Hematopoietic multipotent progenitor cell treated with erythropoietin and hydrocortisone succinate and interleukin-3 and kit ligand, for 4 days (in vitro differentiated cells): ENCODE measurements at regions not wholly inside any gene's neighbourhood (a gene's known extent, or its start where the extent isn't known, plus 50 kb on each side); places are given as distances from the start of the nearest gene placed in this dataset.
"Not testable (repeated sequence)": the region's sequence is repeated elsewhere in the genome, so short reads cannot be mapped to it uniquely, and the experiment has no call there.

Experiments used
- DNase-seq: peaks from one replicate; pipeline ENCODE4 v3.0.0-alpha.2; 2015

DNA sequence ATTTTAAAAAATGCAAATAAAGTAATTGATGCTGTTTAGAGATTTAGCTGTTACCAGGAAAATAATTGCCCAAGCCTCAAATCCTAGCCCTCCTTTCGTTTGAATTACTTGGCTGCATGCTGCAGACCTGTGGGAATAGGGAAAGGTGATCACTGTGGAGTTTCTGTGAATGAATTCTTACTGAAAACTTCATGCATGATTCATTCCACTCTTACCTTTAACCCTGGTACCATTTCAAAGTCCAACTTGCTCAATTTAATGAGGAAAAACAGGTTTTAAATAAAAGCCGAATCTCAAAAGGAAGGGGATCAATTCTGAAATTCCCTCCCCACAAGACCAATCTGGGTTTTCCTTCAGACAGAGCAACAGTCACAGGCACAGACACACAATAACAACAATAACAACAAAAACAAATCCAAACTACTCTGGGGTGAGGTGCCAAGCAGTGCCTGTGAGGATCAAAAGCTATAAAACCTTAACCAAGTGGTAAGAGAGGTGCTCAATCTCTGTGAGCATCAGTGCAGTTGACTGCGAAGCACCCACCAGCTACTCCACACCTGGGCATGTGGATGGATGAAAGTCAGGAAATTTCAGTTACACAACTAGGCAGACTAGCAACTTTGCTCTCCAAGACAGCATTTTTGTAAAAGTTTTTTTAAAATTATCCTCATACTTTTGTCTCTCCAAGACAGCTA is 200.8 kb downstream of the CNTN3 start:
- DNase-seq, result no peak

DNA sequence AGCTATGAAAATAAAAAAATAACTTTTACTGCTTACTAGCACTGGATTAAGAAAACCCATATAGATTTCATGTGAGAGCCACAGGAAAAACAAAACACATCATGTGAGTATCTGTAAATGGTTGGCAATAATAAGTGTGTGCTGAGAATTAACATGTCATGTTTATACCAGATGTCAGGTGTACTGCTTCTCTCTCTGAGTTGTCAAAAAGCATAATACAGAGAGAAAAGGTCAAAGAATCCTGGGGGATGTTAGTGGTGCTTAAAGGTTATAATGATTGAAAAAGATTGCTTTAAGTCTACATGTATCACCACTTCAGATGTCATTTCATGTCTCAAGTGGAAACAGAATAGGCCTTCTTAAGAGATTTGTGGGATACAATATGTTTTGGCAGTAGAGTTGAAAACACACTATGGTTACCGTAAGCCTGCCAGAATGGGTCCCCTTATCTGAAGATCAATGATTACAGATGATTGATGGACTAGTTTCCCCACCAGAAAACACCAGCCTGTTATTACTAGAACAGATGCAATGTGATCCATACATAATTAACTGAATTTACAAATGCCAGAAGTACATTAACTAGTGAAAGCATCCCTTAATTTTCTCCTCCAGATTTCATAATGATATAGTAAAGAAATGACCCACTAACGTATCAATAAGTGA is 204.1 kb downstream of the CNTN3 start:
- DNase-seq, result no peak

DNA sequence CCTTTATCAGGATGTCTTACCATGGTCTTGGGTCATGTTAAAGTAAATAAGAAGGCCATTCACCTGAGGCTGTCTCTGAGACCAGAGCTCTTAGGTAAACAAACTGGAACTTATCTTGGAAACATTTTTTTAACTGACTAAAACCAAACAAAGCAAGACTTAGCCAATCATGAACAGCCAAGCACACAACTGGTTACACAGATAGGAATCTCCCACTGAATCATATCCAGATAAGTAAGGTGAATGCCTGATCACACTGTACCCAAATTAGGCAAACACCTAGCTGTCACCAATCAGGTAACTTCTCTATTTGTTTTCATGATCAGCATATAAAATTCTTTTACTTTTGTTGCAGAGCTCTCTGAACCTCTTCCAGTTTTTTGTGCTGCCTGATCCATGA is 205.4 kb downstream of the CNTN3 start:
- no peak for DNase-seq

DNA sequence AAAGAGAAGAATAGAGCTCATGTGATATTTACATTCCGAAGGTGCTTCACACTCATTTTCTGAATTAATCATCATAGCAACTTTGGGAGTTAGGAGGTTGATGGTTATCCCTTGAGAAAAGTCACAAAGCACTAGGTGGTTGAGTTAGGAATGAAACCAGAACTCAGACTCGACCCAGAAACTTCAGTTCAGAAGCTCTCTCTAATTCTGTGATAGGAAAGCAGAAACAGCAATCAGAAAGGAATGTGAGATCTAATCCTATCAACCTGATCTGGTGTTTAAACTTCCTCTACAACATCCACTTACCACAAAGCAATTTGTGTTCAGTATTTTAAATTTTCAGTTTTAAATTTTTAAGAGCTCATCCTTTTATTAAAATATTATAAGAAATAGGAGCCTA is 211.2 kb downstream of the CNTN3 start:
- no peak for DNase-seq

DNA sequence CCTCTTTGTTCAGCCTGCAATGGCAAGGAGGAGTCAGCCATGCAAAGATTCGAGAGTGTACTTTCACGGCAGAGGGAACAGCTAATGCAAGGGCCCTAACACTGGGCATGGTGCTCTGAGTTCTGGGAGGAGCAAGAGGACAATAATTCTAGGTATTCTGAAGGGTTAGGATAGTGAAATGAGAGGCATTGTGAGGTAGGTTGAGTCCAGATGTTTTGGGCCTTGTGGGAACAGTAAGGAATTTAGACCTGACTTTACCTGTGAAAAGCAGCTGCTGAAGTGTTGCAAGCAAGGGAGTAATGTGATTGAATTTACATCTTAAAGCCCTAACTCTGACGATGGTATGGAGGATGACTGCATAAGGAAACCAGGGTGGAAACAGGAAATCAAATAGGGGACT is 211.6 kb downstream of the CNTN3 start:
- DNase-seq, result no peak

DNA sequence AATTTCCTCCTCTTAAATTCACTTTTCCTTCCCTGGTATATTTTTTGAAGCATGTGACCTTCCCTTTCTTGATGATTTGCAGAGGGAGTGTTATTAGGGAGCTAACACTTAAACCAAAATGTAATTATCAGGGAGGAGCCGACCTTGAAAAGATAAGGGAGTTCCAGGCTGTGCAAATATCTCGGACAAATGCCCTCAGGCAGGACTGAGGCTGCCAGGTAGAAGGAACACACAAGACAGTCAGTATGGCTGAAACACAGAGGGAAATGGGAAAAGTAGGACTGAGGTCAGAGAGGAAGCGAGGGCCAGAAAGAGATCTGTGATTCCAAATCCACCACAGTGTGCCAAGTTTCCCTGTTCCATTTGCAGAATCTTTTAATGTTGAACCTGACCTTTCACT is 221.0 kb downstream of the CNTN3 start:
- DNase-seq, result no peak

DNA sequence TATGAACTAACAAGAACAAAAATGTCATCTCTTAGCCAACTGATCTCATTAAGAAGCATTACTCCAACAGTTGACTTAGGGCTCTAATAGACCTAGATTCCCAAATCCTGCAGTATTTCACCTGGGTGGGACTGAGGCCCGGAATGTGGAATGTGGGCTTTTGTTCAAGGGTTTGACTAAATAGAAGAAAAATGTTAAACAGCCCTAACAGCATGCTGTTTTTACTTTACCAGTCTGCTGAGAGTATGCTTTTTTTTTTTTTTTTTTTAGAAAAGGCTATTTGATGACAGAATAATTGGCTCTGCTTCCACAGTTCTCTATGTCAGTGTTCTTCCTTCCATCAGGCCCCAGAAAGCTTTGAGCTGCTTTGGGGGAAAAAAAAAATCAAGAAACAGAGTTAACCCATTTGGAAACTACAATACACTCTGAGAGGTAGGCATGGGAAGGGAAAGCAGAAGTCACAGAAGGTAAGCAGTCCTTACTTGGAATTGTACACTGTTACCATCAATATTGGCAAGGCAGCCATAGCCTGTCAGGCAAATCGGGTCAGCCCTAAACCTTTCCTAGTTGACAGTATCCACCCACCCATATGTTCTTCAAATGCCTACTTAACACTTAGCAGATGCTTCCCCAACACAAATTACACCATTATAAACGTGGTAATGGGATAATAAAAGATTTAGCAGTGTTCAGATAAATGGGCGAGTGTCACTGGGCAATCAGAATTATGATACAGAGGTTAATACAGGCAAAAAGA is 224.2 kb downstream of the CNTN3 start:
- DNase-seq, result no peak

DNA sequence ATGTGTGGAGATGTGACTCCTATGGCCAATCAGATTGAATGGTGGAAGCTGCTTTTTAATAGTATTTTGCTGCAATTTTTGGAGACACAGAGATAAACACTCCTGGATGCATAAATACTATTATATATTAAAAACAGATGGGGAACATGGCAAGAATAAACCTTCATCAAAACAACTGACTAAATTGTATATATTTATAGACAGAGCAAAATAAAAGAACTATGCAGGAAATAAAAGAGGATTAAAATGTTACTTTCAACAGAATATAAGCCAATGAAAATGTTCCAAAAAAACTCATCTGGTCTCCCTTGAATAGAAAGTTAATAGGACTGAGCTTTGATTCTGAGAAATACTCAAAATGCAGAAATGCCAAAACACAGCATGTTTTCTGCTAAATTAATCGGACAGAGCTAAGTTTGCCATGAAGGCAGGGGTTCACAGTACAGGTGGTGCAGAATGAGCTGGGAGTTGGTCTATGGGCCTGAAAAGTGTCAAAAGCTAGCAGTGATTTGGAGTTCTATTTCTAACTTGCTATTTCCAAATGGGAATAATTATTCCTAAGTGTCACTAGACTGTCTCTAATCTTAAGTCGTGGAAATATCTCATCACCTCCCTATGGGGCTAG is 227.2 kb downstream of the CNTN3 start:
- DNase-seq, result no peak

DNA sequence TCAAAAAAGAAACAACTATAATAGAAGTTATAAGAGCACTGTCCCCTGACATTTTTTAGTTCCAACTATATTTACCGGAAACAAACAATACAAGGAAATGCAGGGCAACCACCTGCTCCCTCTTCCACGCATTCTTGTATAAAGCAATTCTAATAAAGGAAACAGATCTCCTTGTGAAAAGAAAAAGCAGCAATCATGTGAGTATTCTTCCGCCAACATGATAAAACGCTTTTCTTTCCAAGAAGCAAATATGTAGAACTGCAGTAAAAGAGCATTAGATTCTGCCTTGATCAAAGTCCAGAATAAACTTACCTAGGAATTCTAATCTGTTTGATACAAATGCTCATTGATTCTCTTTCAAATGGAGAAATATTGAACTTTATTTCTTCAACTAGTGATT is 230.3 kb downstream of the CNTN3 start:
- no peak for DNase-seq

DNA sequence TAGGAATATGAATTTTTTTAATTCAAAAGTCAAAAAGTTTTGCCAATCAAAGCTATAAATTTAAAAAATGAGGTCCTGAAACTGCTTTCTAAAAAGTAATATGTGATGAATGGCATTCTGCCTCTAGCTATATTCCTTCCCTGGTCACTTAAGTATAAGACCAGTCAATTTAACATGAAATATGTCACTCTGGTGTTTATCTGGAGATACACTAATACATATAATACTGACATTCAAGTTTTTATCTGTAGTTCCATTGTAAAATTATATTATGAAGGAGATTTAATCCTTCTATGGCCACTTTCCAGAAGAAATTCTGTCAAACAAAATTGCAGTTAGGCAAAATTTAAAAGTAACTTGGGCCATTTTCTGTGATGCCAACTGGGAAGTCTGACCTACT is 236.8 kb downstream of the CNTN3 start:
- no peak for DNase-seq

DNA sequence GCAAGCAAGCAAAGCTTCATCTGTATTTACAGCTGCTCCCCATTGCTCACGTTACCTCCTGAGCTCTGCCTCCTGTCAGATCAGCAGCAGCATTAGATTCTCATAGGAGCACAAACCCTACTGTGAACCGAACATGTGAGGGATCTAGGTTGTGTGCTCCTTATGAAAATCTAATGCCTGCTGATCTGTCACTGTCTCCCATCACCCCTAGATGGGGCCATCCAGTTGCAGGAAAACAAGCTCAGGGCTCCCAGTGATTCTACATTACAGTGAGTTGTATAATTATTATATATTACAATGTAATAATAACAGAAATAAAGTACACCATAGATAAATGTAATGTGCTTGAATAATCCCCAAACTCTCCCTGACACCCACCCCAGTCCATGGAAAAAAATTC is 238.1 kb downstream of the CNTN3 start:
- not testable (repeated sequence) for DNase-seq

DNA sequence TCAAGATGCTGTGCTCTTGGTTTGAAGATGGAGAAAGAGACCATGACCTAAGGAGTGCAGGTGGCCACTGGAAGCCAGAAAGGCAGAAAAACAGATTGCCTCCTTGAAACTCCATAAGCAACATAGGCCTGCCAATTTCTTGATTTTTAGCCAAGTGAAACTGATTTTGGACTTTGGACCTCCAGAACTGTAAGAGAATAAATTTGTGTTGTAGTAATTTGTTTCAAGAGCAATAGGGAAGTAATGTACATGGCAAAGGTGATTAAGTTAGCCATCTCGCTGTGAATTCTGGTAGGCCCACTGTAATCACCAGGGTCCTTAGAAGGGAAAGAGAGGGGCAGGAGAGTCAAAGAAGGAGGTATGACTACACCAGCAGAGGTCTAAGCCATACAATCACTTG is 238.8 kb downstream of the CNTN3 start:
- DNase-seq, result no peak

DNA sequence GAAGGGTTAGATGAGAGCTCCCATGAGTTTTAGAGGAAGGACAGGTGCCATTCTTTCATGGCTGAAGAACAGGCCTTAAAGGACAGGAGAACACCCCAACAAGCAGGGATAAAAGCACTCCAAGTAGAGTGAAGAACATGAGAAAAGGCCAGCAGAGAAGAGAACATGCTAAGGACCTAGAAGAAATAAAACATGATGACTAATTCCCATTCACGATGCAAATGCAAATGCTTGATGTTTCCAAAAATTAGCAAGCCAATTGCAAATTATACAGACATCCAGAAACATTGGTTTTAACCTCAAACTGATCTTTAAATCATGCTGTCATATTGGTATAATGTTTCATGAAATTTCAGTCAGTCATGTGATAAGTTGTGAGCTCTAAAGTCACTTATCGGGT is 241.7 kb downstream of the CNTN3 start:
- DNase-seq, result no peak

DNA sequence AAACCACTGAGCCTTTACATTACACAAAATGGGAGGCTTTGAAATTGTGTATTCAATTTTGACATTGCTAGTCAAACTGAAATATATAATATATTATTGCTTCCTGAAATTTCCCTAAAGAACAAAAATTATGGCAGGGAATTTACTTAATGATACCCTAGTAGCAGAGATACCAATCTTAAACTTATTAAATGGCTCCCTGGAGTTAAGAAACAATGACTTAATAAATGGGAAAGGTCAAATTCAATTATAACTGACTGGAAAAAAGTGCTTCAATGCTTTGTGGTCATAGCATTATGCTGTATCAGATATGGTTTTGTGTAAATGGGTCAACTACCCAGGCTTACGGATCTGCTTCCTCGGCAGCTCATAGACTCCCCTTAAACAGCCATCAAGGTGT is 244.1 kb downstream of the CNTN3 start:
- DNase-seq, result no peak

DNA sequence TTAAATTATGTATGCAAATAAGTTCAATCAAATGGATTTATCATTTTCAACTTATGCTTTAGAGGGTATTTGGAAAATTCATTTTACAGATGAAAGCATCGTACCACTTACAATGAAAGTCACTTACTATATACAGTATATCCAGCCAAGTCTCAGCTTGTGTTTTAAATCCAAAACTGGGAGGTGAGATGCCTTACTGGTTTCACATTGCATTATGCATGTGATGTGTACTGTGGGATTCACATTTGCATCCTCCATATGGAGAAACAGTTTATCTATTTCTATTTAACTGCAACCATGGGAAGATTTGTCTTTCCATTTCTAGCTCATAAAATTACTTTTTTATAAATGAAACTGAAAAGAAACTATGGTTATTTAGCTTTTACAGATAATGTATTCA is 248.1 kb downstream of the CNTN3 start:
- DNase-seq, result no peak

DNA sequence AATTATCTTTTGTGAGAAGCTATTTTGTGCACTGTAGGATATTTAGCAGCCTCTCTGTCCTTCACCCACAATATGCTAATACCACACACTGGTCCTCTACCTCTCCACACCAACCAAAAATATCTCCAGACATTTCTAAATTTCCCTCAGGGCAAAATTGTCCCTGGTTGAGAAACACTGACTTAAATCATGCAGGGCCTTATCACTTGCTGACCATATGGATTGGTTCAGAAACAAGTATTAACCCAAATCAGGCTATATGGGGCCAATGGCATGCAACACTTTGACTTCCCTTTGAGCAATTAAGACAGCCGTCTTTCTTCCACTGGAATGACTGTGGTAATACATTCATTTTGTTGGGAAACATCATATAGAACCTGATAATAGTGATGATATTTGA is 251.1 kb downstream of the CNTN3 start:
- DNase-seq, result no peak

DNA sequence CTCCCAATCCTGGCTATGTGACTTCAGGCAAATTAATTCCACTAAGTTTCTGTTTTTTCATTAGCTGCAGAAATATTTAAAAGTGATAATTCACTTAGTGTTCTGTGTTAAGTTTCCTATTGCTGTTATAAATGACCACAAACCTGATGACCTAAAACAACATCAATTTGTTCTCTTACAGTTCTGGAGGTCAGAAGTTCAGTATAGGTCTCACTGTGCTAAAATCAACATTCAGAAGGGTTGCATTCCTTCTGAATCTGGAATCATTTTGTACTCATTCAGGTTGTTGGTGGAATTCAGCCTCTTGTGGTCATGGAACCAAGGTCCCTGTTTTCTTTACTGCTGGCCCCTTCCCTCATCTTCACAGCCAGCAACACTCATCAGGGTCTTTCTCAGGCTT is 254.1 kb downstream of the CNTN3 start:
- DNase-seq, result no peak

DNA sequence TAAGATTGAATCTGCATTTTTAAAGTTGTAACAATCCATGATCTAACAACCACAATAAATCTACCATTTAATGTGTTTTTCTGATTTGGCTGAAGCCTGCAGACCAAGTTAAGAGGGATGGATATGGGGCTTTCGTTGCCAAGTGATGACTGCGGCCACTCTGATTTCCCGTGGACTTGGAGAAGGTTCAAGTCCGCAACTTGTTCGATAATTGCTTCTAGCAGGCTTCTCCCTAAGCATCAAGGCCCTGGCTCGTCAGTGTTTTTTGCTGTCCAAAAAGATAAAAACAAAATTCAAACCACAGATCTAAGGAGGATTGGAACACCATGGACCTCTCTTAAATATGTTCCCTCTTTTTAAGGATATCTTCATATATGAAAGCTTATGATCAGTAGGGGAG is 256.6 kb downstream of the CNTN3 start:
- DNase-seq, result no peak

DNA sequence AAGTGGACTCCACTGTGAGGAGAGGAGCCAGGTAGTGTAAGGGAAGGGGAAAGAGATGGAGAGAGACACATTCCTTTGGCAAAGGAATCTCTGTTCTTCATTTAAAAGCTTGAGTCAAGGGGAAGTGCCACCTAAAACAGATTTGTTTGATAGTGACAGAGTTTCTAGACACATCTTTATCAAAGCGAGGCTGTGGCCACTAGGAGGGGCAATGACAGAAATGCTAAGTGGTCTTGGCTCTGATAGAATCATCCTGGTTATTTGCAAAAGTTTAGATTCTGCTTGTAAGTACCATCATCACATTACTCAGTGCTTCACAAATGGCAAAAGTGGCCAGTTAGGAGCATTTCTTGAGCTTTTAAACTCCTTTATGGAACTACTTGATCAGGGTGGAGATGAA is 261.4 kb downstream of the CNTN3 start:
- no peak for DNase-seq

DNA sequence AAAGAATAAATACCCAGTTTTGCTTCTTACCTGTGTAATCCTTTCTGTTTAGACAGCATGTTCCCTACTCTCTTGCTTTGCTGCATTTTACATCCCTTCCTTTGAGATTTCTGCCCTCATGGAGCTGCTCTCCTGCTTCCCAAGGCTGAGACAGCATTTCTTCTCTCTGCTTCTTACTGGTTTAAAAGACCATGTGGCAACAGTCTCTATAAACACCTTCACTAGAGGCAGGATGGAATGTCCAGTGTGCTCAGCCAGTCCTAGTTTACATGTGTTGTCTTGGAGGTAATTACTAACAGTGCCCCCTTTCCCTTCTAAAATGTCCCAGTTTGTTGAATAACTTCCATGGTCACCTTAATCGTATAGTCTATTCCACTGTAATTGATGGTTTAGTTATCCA is 262.3 kb downstream of the CNTN3 start:
- DNase-seq, result no peak

DNA sequence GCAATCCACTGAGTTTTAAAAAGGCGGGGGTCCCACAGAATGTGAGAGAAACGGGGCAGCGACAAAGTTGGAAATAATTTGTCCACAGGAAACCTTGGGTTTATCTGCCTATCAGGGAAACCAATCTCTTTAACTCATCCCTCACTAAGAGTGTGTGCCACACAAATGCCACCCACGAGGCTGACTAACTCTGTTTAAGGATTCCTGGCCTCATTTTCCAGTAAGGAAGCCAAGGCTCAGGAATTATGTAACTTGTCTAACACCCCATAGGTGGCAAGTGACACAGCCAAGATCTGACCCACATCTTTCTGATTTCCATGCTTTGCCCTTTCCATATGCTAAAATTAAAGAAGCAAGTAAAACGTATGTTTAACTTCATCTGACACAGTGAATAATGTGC is 263.2 kb downstream of the CNTN3 start:
- DNase-seq, result no peak

DNA sequence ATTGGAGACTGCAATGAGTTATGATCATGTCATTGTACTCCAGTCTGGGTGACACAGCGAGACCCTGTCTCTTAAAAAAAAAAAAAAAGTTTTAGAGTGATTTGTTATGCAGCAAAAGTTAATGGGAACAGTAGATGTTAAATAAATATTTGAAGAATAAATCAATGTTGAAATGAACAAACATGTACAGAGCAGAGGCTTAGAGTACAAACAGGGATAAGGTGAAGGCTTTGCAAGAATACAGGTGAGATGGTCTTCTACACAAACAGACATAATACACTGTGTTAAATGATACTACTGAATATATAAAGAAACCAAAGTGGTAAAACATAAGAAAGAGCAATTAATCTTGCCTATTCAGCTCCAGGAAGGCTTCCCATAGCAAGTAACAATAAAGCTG is 265.4 kb downstream of the CNTN3 start:
- DNase-seq, result no peak

DNA sequence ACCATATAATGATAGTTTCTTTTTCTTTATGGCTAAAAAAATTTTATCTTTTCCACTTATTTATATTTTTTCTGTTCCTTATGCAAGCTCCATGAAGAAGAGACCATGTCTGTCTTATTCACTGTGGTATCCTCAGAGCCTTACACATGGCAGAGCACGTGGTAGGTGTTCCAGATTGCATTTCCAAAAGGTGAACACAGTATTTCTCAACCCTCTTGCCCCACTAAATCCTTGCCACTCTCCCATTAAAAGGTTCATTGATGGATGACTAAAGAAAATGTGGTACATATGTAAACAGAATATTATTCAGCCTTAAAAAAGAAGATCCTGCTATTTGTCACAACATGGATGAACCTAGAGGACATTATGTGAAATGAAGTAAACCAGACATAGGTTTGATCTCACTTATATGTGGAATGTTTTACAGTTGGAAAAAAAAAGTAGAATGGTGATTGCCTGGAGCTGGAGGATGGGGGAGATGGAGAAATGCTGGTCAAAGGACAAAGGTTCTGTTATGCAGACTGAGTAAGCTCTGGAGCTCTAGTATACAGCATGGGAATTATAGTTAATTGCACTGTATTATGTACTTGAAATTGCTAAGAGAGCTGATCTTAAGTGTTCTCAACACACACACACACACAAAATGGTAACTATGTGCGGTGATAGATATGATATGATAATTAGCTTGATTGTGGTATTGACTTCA is 266.7 kb downstream of the CNTN3 start:
- no peak for DNase-seq
